DOHH2 (cell line): ENCODE measurements at regions not wholly inside any gene's neighbourhood (a gene's known extent, or its start where the extent isn't known, plus 50 kb on each side); places are given as distances from the start of the nearest gene placed in this dataset.

ENCODE experiments used
- H3F3A ChIP-seq: fragments of 200-600 bp; sonication (generic), shearing (Covaris generic); 2 replicates; pipeline ENCODE4 v1.6.0; 2016; ENCODE audit warnings: antibody characterized with exemption, mild to moderate bottlenecking; ENCODE audit not compliant: control insufficient read depth, insufficient read depth
- H3K27ac ChIP-seq: fragments of 200-600 bp; sonication (generic); 2 replicates; pipeline ENCODE4 v1.5.1; 2014; ENCODE audit warnings: low read depth, mild to moderate bottlenecking, low read length, moderate library complexity
- H3K27me3 ChIP-seq: fragments of 200-600 bp; sonication (generic); 2 replicates; pipeline ENCODE4 v1.6.1; 2014; ENCODE audit warnings: mild to moderate bottlenecking, low read length, mixed read lengths; ENCODE audit not compliant: control insufficient read depth
- H3K36me3 ChIP-seq: fragments of 200-600 bp; sonication (generic); 2 replicates; pipeline ENCODE4 v1.6.1; 2014; ENCODE audit warnings: mild to moderate bottlenecking, low read length, moderate library complexity, mixed read lengths; ENCODE audit not compliant: control insufficient read depth
- H3K4me1 ChIP-seq: fragments of 200-600 bp; sonication (generic); 2 replicates; pipeline ENCODE4 v1.6.1; 2014; ENCODE audit warnings: mild to moderate bottlenecking, low read length, mixed read lengths; ENCODE audit not compliant: control insufficient read depth
- H3K4me2 ChIP-seq: fragments of 200-600 bp; sonication (generic); 2 replicates; pipeline ENCODE4 v1.6.0; 2014; ENCODE audit warnings: mild to moderate bottlenecking, low read length, moderate library complexity
- H3K4me3 ChIP-seq: fragments of 200-600 bp; sonication (generic); 2 replicates; pipeline ENCODE4 v1.5.1; 2014; ENCODE audit warnings: mild to moderate bottlenecking, low read length, mixed read lengths
- H3K79me2 ChIP-seq: fragments of 200-600 bp; sonication (generic); 2 replicates; pipeline ENCODE4 v1.6.1; 2014; ENCODE audit warnings: mild to moderate bottlenecking, low read length, mixed read lengths; ENCODE audit not compliant: control insufficient read depth
- H3K9me2 ChIP-seq: fragments of 200-600 bp; sonication (generic); replicated peaks from 2 replicates; pipeline ENCODE4 v1.6.1; 2014; ENCODE audit warnings: mild to moderate bottlenecking, low read length, mixed read lengths; ENCODE audit not compliant: control insufficient read depth
- H3K9me3 ChIP-seq: fragments of 200-600 bp; sonication (generic); 2 replicates; pipeline ENCODE4 v1.6.1; 2014; ENCODE audit warnings: antibody characterized with exemption, low read length, mixed read lengths; ENCODE audit not compliant: control insufficient read depth, insufficient read depth
- H4K20me1 ChIP-seq: fragments of 200-600 bp; sonication (generic); 2 replicates; pipeline ENCODE4 v1.6.0; 2014; ENCODE audit warnings: low read depth, mild to moderate bottlenecking, antibody characterized with exemption, low read length, moderate library complexity; ENCODE audit not compliant: control insufficient read depth, insufficient read depth
- EZH2phosphoT487 ChIP-seq: fragments of 200-600 bp; sonication (generic); IDR thresholded peaks from 2 replicates; pipeline ENCODE4 v1.6.1; 2017; ENCODE audit warnings: borderline replicate concordance, mild to moderate bottlenecking, antibody characterized with exemption, low read length, moderate library complexity, mixed read lengths
- TF ChIP-seq, protein P1 (sequence below): fragments of 200-600 bp; sonication (generic); IDR thresholded peaks from one replicate; pipeline ENCODE4 v1.5.1; 2014; ENCODE audit warnings: antibody characterized with exemption, mild to moderate bottlenecking, low read depth, low read length; ENCODE audit not compliant: poor library complexity, severe bottlenecking

DNA sequence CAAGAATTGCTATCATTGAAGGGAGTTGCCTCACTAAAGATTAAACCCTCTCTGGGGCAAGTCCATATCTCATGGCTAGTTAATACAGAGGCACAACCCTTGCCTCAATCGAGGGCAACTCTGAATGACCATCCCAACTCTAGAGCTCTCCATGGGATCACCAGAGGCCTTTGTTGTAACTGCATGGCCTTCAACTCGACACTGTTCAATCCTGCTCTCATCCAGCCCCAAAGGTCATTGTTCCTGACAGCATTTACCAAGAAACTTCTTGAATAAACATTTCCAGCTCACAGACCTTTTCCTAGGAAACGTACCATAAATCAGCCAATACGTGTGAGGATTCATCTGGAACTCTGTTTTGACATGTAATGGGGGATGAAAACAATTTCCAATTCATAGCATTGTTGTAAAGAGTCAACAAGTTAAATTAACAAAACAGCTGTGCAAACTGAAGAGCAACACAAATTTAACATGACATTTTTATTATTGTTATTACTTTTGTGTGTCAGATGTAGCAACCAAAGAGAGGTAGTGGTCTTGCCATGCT, 452.7 kb downstream of the SUCLA2 start:
- no peaks in the 10 kb centered on the region for H3K36me3 ChIP-seq
- H3K4me2 ChIP-seq, result no peak overlapping the region
- H3K27ac ChIP-seq, result no peak overlapping the region
- H3K4me1 ChIP-seq, result no peaks in the 10 kb centered on the region
- H3K9me3 ChIP-seq, result no peaks in the 10 kb centered on the region
- H3K27me3 ChIP-seq, result no peaks in the 10 kb centered on the region
- H3K4me3 ChIP-seq, result no peak overlapping the region
- H3K9me2 ChIP-seq, result no peaks in the 10 kb centered on the region
- H4K20me1 ChIP-seq, result no peaks in the 10 kb centered on the region
- no peaks in the 10 kb centered on the region for H3K79me2 ChIP-seq
- TF ChIP-seq, protein P1, sequence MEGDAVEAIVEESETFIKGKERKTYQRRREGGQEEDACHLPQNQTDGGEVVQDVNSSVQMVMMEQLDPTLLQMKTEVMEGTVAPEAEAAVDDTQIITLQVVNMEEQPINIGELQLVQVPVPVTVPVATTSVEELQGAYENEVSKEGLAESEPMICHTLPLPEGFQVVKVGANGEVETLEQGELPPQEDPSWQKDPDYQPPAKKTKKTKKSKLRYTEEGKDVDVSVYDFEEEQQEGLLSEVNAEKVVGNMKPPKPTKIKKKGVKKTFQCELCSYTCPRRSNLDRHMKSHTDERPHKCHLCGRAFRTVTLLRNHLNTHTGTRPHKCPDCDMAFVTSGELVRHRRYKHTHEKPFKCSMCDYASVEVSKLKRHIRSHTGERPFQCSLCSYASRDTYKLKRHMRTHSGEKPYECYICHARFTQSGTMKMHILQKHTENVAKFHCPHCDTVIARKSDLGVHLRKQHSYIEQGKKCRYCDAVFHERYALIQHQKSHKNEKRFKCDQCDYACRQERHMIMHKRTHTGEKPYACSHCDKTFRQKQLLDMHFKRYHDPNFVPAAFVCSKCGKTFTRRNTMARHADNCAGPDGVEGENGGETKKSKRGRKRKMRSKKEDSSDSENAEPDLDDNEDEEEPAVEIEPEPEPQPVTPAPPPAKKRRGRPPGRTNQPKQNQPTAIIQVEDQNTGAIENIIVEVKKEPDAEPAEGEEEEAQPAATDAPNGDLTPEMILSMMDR, result no peak
- TF ChIP-seq EZH2phosphoT487, result no peak
- no peaks in the 10 kb centered on the region for H3F3A ChIP-seq

DNA sequence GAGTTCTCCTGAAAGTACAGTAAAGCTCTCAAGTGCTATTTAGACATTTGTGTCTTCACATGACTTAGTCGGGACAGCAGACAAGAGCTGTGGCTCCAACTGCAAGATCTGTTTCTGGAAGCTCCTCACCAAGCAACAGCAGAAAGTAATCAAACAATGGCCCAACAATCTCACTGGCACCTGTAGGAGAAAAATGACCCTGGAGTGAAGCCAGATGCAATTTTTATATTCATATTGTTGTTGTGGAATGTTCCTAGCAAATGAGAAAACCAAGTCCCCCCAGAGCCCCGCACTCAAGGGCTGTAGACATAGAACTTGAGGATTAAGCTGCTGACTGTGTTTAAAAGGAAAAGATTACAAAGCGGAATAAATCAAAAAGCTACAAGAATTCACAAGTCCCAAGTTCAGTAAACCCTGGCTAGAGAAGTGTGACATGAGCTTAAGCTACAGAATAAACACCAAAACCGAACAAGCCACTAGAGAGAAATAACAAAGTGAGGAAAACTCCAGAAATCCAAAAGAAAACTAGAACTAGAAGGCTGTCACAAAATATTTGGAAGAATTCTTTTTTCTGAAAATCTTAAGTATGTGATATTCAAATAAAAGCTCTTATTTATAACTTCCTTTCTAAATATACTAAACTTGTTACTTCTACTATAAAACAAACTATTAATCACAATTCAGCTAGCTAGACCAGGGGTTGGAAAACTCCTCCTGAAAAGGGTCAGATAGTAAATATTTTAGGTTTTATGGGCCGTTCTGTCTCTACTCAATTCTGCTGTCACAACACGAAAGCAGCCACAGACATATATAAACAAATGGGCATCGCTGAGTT, 454.5 kb downstream of the SUCLA2 start:
- Histone ChIP-seq H3K79me2 (no peaks in the 10 kb centered on the region), H3K9me3 (no peaks in the 10 kb centered on the region), H3K4me1 (no peaks in the 10 kb centered on the region), H3K27ac (no peak overlapping the region), H3K27me3 (no peaks in the 10 kb centered on the region), H3F3A (no peaks in the 10 kb centered on the region), H3K4me2 (no peak overlapping the region), H3K4me3 (no peak overlapping the region), H3K9me2 (no peaks in the 10 kb centered on the region), H4K20me1 (no peaks in the 10 kb centered on the region), H3K36me3 (no peaks in the 10 kb centered on the region)
- TF ChIP-seq EZH2phosphoT487, result no peak
- TF ChIP-seq, protein P1, result no peak

- no peaks in the 10 kb centered on the region for H4K20me1 ChIP-seq
- no peak overlapping the region for H3K4me2 ChIP-seq
- H3K79me2 ChIP-seq, result no peaks in the 10 kb centered on the region
- H3K27ac ChIP-seq, result no peak overlapping the region
- H3K4me1 ChIP-seq, result no peaks in the 10 kb centered on the region
- TF ChIP-seq, protein P1, result no peak
- no peak for TF ChIP-seq EZH2phosphoT487
- H3K9me3 ChIP-seq, result no peaks in the 10 kb centered on the region
- H3F3A ChIP-seq, result no peaks in the 10 kb centered on the region
- H3K36me3 ChIP-seq, result no peaks in the 10 kb centered on the region
- H3K4me3 ChIP-seq, result no peak overlapping the region
- no peaks in the 10 kb centered on the region for H3K27me3 ChIP-seq
- no peaks in the 10 kb centered on the region for H3K9me2 ChIP-seq
These were observed 455.7 kb downstream of the SUCLA2 start for GRCh38 chr13:47545201-47546024.
